ENCODE measurements at regions not wholly inside any gene's neighbourhood (a gene's known extent, or its start where the extent isn't known, plus 50 kb on each side); places are given as distances from the start of the nearest gene placed in this dataset.

DNA sequence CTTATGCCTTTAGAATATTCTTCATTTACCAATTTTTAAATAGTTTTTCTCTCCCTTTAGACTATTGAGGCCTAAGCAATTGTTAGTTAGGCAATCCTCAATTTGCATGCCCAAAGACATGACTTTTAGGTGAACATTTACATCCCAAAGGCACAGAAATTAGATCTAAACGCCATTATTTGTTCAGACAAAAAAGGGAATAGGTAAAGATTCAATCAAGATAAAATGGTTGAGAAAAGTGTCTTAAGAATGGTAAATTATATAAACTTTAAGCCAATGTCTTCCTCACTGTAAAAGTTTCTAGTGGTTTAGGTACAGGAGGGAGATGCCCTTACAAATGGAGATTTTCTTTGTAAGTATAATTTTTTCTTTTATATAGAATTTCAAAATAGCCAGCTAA, 50.2 kb upstream of the MME start:
- Histone ChIP-seq H3K27me3 (no peaks in the 10 kb centered on the region), H3K9me3 (no peaks in the 10 kb centered on the region), H3K4me1 (ENCODE audit: insufficient read depth) (no peaks in the 10 kb centered on the region), H3K27ac (no peak overlapping the region), H3K36me3 (no peaks in the 10 kb centered on the region), H3K4me3 (no peak overlapping the region)
- no peak for TF ChIP-seq POLR2A (IDR thresholded peaks at IDR 0.05)
- TF ChIP-seq EP300 (IDR thresholded peaks at IDR 0.05), result no peak
- TF ChIP-seq, protein P1, sequence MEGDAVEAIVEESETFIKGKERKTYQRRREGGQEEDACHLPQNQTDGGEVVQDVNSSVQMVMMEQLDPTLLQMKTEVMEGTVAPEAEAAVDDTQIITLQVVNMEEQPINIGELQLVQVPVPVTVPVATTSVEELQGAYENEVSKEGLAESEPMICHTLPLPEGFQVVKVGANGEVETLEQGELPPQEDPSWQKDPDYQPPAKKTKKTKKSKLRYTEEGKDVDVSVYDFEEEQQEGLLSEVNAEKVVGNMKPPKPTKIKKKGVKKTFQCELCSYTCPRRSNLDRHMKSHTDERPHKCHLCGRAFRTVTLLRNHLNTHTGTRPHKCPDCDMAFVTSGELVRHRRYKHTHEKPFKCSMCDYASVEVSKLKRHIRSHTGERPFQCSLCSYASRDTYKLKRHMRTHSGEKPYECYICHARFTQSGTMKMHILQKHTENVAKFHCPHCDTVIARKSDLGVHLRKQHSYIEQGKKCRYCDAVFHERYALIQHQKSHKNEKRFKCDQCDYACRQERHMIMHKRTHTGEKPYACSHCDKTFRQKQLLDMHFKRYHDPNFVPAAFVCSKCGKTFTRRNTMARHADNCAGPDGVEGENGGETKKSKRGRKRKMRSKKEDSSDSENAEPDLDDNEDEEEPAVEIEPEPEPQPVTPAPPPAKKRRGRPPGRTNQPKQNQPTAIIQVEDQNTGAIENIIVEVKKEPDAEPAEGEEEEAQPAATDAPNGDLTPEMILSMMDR (IDR thresholded peaks at IDR 0.05), result no peak
- DNase-seq, result no peak
- WGBS, 3 donors, result 61 to 80% (median 66%) methylated on average over 1 of the region's 1 CpG
- intact Hi-C loops (cut with DNase I), result no loop called here

DNA sequence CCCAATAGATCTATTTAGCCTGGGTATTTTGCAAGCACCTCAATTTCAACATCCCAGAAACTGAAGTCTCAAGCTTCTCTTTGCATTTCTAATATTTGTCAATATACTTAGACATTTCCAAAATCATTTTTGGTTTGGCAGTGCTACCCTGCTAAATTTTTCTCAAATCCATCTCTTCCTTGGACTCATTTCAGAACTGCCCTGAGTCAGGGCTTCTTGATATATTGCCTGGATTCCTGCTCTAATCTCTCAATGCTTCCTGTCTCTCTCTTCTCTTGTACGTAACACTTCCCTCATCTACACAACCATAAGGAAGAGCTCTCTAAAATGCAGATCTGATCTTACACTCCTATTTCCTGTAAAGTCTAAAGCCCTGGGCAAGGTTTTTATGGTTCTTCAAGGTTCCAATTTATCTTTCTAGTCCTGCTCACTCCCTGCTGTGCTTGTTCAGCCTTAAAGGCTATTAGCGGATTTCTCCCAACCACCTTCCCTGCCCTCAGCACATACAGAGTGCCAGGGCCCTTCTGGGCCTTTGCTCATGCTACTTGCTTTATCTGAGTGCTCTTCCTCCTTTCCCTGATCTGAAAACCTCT, 53.0 kb upstream of the MME start:
- no peak for DNase-seq
- 34 to 54% (median 48%) methylated on average over 2 of the region's 2 CpGs for WGBS, 3 donors
- no peak overlapping the region for H3K4me3 ChIP-seq
- no peaks in the 10 kb centered on the region for H3K27me3 ChIP-seq
- H3K36me3 ChIP-seq, result no peaks in the 10 kb centered on the region
- TF ChIP-seq POLR2A (IDR thresholded peaks at IDR 0.05), result no peak
- TF ChIP-seq, protein P1 (IDR thresholded peaks at IDR 0.05), result no peak
- no peak for TF ChIP-seq EP300 (IDR thresholded peaks at IDR 0.05)
- no peaks in the 10 kb centered on the region for H3K4me1 ChIP-seq (ENCODE audit: insufficient read depth)
- intact Hi-C loops (cut with DNase I), result no loop called here
- H3K27ac ChIP-seq, result no peak overlapping the region
- no peaks in the 10 kb centered on the region for H3K9me3 ChIP-seq

DNA sequence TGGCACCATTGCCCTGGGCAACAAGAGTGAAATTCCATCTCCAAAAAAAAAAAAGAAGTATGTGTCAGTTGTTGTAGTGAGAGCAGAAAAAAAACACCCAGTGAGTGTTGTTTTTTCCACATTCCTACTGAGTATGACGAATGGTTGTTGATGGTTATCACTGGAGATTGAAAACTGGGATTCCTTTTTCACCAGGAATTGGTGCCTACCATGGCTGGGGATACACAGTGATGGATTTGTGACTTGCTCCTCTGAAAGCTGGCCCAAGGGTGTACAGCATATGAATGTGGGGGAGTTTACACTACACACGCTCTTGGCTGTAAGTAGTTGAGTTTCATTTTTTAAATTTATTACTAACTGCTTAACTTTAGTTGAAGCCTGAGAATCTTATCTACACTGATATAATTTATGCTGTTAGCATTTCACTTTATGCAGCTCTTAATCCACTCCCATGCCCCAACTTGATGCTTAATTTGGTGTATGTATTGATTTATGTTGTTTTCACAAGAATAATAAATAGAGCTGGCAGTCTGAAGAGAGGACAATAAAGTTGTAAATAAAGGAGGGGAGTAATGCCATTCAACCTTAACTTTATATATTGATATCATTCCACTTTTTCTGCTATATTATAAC, 56.0 kb upstream of the MME start:
- Histone ChIP-seq H3K36me3 (no peaks in the 10 kb centered on the region), H3K27ac (no peak overlapping the region), H3K9me3 (no peaks in the 10 kb centered on the region), H3K4me1 (ENCODE audit: insufficient read depth) (no peaks in the 10 kb centered on the region), H3K27me3 (no peaks in the 10 kb centered on the region), H3K4me3 (no peak overlapping the region)
- intact Hi-C loops (cut with DNase I), result no loop called here
- no peak for TF ChIP-seq POLR2A (IDR thresholded peaks at IDR 0.05)
- TF ChIP-seq, protein P1 (IDR thresholded peaks at IDR 0.05), result no peak
- no peak for TF ChIP-seq EP300 (IDR thresholded peaks at IDR 0.05)
- no peak for DNase-seq
- WGBS, 3 donors, result 34 to 52% (median 50%) methylated on average over 2 of the region's 2 CpGs

DNA sequence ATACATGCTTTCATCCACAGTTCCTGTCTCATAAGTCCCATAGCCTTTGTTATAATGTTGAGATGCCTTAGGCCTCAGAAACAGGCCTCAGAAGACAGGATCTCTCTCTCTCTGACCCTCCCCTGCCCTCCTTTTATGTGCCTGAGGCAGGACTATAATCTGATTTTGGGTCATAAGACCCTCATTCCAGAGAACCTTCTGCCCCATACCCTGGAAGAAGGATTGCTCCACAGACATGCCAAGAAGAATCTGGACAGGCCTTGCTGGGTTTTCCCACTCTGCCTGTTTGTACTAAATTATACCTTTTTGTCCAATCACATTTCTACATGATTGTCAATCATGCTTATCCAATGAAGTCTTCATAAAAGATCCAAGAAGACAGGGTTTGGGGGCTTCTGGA, 57.2 kb upstream of the MME start:
- DNase-seq, result no peak
- Histone ChIP-seq H3K36me3 (no peaks in the 10 kb centered on the region), H3K27ac (no peak overlapping the region), H3K4me3 (no peak overlapping the region), H3K4me1 (ENCODE audit: insufficient read depth) (no peaks in the 10 kb centered on the region), H3K27me3 (no peaks in the 10 kb centered on the region), H3K9me3 (no peaks in the 10 kb centered on the region)
- intact Hi-C loops (cut with DNase I), result no loop called here
- TF ChIP-seq EP300 (IDR thresholded peaks at IDR 0.05) (no peak), POLR2A (IDR thresholded peaks at IDR 0.05) (no peak)
- TF ChIP-seq, protein P1 (IDR thresholded peaks at IDR 0.05), result no peak
